Mucosa of descending colon (tissue), 3 donors: ENCODE measurements at regions not wholly inside any gene's neighbourhood (a gene's known extent, or its start where the extent isn't known, plus 50 kb on each side); places are given as distances from the start of the nearest gene placed in this dataset.

ENCODE experiments used
- ATAC-seq: fragments of 200-7000 bp; cut with Tn5 transposase; one replicate; pipeline ENCODE4 v1.9.1; 2020; ENCODE audit warnings: mild to moderate bottlenecking, moderate library complexity
- DNase-seq, 3 donors: peaks; one replicate each; pipeline ENCODE4 v3.0.0-alpha.2; 2020
- H3K36me3 ChIP-seq: fragments of 200-600 bp; one replicate; pipeline ENCODE4 v1.8.0; 2021; ENCODE audit warnings: low read depth, mild to moderate bottlenecking
- H3K4me1 ChIP-seq: fragments of 200-600 bp; one replicate; pipeline ENCODE4 v1.8.0; 2021; ENCODE audit warnings: low read depth, mild to moderate bottlenecking
- H3K4me3 ChIP-seq: fragments of 200-600 bp; one replicate; pipeline ENCODE4 v1.8.0; 2021; ENCODE audit warnings: mild to moderate bottlenecking
- H3K9me3 ChIP-seq: fragments of 200-600 bp; one replicate; pipeline ENCODE4 v1.8.0; 2021; ENCODE audit warnings: mild to moderate bottlenecking
- CTCF ChIP-seq: fragments of 200-600 bp; IDR thresholded peaks from one replicate; pipeline ENCODE4 v1.8.0; 2022; ENCODE audit warnings: antibody characterized with exemption, mild to moderate bottlenecking
- intact Hi-C, 2 donors: fragments of 100-400 bp; cut with DNase I in 1 of 2; cut with micrococcal nuclease in 1 of 2; formaldehyde crosslinking; loops; one replicate each; pipeline versions ENCODE4 v1.11.0 to v1.11.1; 2022; cut with DNase I, micrococcal nuclease
- donor health status: DM: no; HTN: no; CAD: no; lungs with moderate emphysema.
- donor health status: DM: no; HTN: no; CAD: no.
- donor health status: DM: no; HTN: yes; CAD: no.

- no peaks in the 10 kb centered on the region for H3K36me3 ChIP-seq
- ATAC-seq = no peak
- no peak for TF ChIP-seq CTCF
- H3K9me3 ChIP-seq = no peaks in the 10 kb centered on the region
- no peaks in the 10 kb centered on the region for H3K4me1 ChIP-seq
- no peak for DNase-seq
- no peak overlapping the region for H3K4me3 ChIP-seq
- intact Hi-C loops = no loop called here
Observed at GRCh38 chr17:72022328-72023275, 98.2 kb upstream of the SOX9 start.

GRCh38 chr17:72024457-72024856 is 96.4 kb upstream of the SOX9 start:
- no peak for TF ChIP-seq CTCF
- no peaks in the 10 kb centered on the region for H3K36me3 ChIP-seq
- H3K4me1 ChIP-seq = no peaks in the 10 kb centered on the region
- DNase-seq (no peak), ATAC-seq (no peak)
- no peaks in the 10 kb centered on the region for H3K9me3 ChIP-seq
- intact Hi-C loops = no loop called here
- no peak overlapping the region for H3K4me3 ChIP-seq

GRCh38 chr17:72025113-72025512 is 95.7 kb upstream of the SOX9 start:
- Histone ChIP-seq H3K9me3 (no peaks in the 10 kb centered on the region), H3K4me3 (no peak overlapping the region)
- TF ChIP-seq CTCF = no peak

GRCh38 chr17:72030067-72030899 is 90.5 kb upstream of the SOX9 start:
- TF ChIP-seq CTCF = peak; percentile 14
- Histone ChIP-seq H3K4me1 (no peaks in the 10 kb centered on the region), H3K9me3 (no peaks in the 10 kb centered on the region), H3K4me3 (no peak overlapping the region), H3K36me3 (no peaks in the 10 kb centered on the region)
- ATAC-seq = peak; percentile 86
- intact Hi-C loops = loop anchor here in 1 of 2 donors (10.0 kb wide), 1 partner anchor 55 kb away; no protein-coding TSS in a partner anchor
- peak in 2 of 3 donors; percentile 26 to 37 for DNase-seq

More at GRCh38 chr17:72025113-72025512, 95.7 kb upstream of the SOX9 start:
- ATAC-seq (no peak), DNase-seq (no peak)
- intact Hi-C loops = no loop called here
- Histone ChIP-seq H3K36me3 (no peaks in the 10 kb centered on the region), H3K4me1 (no peaks in the 10 kb centered on the region)

- no peak for TF ChIP-seq CTCF
- DNase-seq = no peak
- no peaks in the 10 kb centered on the region for H3K9me3 ChIP-seq
- H3K4me3 ChIP-seq = no peak overlapping the region
- no peaks in the 10 kb centered on the region for H3K36me3 ChIP-seq
- ATAC-seq = no peak
- intact Hi-C loops = loop anchor here in 1 of 2 donors (10.0 kb wide), 1 partner anchor 57 kb away; no protein-coding TSS in a partner anchor
- no peaks in the 10 kb centered on the region for H3K4me1 ChIP-seq
Observed at GRCh38 chr17:72031219-72031884, 89.5 kb upstream of the SOX9 start.
